Neural crest cell (in vitro differentiated cells): ENCODE measurements at regions not wholly inside any gene's neighbourhood (a gene's known extent, or its start where the extent isn't known, plus 50 kb on each side); places are given as distances from the start of the nearest gene placed in this dataset.
"Not testable (repeated sequence)": the region's sequence is repeated elsewhere in the genome, so short reads cannot be mapped to it uniquely, and the experiment has no call there.

Experiments
- DNase-seq: peaks from one replicate; pipeline ENCODE4 v3.0.0; 2021; ENCODE audit warnings: low read depth, mixed read lengths, low spot score
- H3K27ac Mint-ChIP-seq: one replicate; pipeline ENCODE4 v1.8.0; 2021; ENCODE audit warnings: mild to moderate bottlenecking, mixed read lengths; ENCODE audit not compliant: unreplicated experiment
- H3K27me3 Mint-ChIP-seq: 2 replicates; pipeline ENCODE4 v1.8.0; 2021; ENCODE audit warnings: low read depth, mild to moderate bottlenecking, mixed read lengths
- H3K36me3 Mint-ChIP-seq: 2 replicates; pipeline ENCODE4 v1.8.0; 2021; ENCODE audit warnings: low read depth, mild to moderate bottlenecking, mixed read lengths
- H3K4me1 Mint-ChIP-seq: 2 replicates; pipeline ENCODE4 v1.8.0; 2021; ENCODE audit warnings: mixed read lengths
- H3K4me3 Mint-ChIP-seq: one replicate; pipeline ENCODE4 v1.8.0; 2021; ENCODE audit warnings: mild to moderate bottlenecking, mixed read lengths
- H3K9me3 Mint-ChIP-seq: 2 replicates; pipeline ENCODE4 v1.8.0; 2021; ENCODE audit warnings: mixed read lengths
- TF ChIP-seq, protein P1 (sequence below): fragments of 200-600 bp; sonication (generic); conservative IDR thresholded peaks from 2 replicates; pipeline ENCODE4 v1.5.0; 2021; ENCODE audit warnings: antibody characterized with exemption, mild to moderate bottlenecking

DNA sequence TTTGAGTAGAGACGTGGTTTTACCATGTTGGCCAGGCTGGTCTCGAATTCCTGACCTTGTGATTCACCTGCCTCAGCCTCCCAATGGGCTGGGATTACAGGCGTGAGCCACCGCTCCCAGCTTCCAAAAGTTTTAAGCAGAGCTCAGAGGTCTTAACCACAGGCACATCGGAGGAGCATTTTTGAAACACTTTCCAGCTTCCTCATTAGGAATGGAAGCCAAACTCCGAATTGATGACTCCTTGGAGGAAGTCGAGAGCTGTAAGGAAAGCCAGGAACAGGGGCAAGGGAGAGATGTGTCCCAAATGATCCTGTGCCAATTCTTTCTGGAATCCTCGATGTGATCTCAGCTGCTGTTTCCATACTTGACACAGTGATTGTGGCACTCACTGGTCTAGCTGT, 56.2 kb upstream of the CCZ1B start:
- H3K4me1 Mint-ChIP-seq, DNase-seq, H3K36me3 Mint-ChIP-seq, H3K27ac Mint-ChIP-seq, H3K9me3 Mint-ChIP-seq, H3K4me3 Mint-ChIP-seq: not testable (repeated sequence)
- peaks cover 24% of the 10 kb centered on the region for H3K27me3 Mint-ChIP-seq

DNA sequence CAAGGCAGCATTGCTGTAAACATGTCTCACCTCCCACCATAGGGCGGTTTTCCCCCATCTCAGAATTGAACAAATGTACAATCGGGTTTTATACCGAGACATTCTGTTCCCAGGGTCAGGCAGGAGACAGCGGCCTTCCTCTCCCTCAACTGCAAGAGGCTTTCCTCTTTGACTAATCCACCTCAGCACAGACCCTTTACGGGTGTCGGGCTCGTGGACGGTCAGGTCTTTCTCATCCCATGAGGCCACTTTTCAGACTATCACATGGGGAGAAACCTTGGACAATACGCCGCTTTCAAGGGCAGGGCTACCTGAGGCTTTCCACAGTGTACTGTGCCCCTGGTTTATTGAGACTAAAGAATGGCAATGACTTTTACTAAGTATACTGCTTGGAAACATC, 57.7 kb upstream of the CCZ1B start:
- not testable (repeated sequence) for H3K4me1 Mint-ChIP-seq, H3K4me3 Mint-ChIP-seq, H3K27ac Mint-ChIP-seq, H3K9me3 Mint-ChIP-seq, DNase-seq, H3K36me3 Mint-ChIP-seq
- peaks cover 24% of the 10 kb centered on the region for H3K27me3 Mint-ChIP-seq

DNA sequence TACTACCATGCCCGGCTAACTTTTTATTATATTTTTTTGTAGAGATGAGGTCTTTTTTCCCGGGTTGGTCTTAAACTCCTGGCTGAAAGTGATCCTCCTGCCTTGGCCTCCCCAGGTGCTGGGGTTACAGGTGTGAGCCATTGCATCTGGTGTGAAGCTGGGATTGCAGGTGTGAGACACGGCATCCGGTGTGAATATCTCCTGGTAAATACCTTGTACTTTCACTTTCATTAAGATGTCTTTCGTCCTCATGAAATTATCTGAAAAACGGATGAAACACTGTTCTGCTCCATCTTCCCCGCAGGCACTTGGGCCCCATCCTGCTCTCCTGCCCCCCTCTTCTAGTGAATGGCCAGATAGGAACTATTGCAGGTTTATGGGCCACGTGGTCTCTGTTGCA, 60.1 kb upstream of the CCZ1B start:
- H3K9me3 Mint-ChIP-seq, result peaks cover 4% of the 10 kb centered on the region
- peaks cover 8% of the 10 kb centered on the region for H3K4me1 Mint-ChIP-seq
- H3K27ac Mint-ChIP-seq, result no peak overlapping the region
- H3K36me3 Mint-ChIP-seq, result no peaks in the 10 kb centered on the region
- no peak overlapping the region for H3K4me3 Mint-ChIP-seq
- TF ChIP-seq, protein P1, sequence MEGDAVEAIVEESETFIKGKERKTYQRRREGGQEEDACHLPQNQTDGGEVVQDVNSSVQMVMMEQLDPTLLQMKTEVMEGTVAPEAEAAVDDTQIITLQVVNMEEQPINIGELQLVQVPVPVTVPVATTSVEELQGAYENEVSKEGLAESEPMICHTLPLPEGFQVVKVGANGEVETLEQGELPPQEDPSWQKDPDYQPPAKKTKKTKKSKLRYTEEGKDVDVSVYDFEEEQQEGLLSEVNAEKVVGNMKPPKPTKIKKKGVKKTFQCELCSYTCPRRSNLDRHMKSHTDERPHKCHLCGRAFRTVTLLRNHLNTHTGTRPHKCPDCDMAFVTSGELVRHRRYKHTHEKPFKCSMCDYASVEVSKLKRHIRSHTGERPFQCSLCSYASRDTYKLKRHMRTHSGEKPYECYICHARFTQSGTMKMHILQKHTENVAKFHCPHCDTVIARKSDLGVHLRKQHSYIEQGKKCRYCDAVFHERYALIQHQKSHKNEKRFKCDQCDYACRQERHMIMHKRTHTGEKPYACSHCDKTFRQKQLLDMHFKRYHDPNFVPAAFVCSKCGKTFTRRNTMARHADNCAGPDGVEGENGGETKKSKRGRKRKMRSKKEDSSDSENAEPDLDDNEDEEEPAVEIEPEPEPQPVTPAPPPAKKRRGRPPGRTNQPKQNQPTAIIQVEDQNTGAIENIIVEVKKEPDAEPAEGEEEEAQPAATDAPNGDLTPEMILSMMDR, result no peak
- peaks cover 18% of the 10 kb centered on the region for H3K27me3 Mint-ChIP-seq
- DNase-seq, result no peak

DNA sequence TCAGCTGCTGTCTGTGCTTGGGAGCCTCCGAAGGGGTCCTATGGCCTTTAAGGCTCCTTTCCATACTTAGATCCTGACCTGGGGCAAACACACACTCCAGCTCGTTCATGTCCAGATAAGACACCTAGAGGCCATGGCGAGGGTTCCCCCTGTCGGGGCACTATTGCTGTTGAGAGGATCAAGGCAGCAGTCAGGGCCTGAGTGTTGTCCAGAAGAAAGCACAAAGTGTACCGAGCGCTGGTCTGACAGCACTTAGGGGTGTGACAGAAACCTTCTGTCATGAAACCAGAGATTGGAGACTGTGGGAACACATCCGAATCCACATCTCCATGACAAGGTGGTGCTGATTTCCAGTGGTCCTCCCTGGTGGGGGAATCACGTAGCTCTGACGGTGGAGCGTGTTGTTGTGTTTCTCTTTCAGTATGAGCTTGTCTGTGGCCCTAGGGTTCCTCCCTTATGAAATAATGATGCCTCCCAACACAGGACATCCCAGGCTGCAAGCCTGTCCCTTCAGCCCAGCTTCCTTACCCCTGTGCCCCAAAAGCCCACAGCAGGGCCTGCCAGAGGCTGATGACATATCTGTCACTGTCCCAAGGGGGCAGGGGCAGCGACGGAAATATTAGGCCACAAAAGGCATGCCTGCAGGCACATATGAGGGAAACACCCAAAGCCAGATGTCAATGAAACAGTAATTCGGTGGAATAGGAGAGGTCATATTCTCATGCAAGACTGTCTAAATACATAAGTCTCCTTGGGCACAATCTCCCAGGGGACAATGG, 62.4 kb upstream of the CCZ1B start:
- not testable (repeated sequence) for H3K9me3 Mint-ChIP-seq, H3K4me3 Mint-ChIP-seq, H3K36me3 Mint-ChIP-seq, H3K27ac Mint-ChIP-seq, H3K27me3 Mint-ChIP-seq, H3K4me1 Mint-ChIP-seq, DNase-seq

DNA sequence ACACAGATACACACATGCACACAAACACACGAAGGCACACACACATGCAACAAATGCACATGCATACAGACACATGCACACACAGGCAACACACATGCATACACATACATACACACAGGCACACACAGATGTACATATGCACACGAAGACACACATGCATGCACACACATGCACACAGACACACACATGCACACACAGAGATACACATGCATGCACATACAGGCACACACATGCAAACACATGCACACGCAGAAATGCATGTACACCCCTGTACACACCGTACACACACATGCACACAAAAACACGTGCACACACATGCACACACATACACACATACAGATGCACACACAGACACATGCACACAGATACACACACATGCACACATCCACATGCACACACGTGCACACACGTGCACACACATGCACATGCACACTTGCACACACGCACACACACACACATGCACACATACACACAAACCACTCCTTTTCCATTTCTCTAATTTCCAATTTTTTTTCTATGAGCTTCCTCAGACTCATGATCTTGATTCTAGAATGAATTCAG, 63.3 kb upstream of the CCZ1B start:
- no peaks in the 10 kb centered on the region for H3K36me3 Mint-ChIP-seq
- H3K27ac Mint-ChIP-seq, result no peak overlapping the region
- H3K4me1 Mint-ChIP-seq, result peaks cover 4% of the 10 kb centered on the region
- H3K27me3 Mint-ChIP-seq, result peaks cover 2% of the 10 kb centered on the region
- no peak for DNase-seq
- TF ChIP-seq, protein P1, result no peak
- peaks cover 4% of the 10 kb centered on the region for H3K9me3 Mint-ChIP-seq
- no peak overlapping the region for H3K4me3 Mint-ChIP-seq

DNA sequence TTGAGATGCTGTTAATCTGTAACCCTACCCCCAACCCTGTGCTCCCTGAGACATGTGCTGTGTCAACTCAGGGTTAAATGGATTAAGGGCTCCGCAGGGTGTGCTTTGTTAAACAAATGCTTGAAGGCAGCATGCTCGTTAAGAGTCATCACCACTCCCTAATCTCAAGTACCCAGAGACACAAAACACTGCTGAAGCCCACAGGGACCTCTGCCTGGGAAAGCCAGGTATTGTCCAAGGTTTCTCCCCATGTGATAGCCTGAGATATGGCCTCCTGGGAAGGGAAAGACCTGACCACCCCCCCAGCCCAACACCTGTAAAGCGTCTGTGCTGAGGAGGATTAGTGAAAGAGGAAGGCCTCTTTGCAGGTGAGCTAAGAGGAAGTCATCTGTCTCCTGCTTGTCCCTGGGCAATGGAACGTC, 76.0 kb upstream of the CCZ1B start:
- H3K9me3 Mint-ChIP-seq, H3K27ac Mint-ChIP-seq, H3K27me3 Mint-ChIP-seq, DNase-seq, H3K36me3 Mint-ChIP-seq, H3K4me3 Mint-ChIP-seq, H3K4me1 Mint-ChIP-seq: not testable (repeated sequence)

DNA sequence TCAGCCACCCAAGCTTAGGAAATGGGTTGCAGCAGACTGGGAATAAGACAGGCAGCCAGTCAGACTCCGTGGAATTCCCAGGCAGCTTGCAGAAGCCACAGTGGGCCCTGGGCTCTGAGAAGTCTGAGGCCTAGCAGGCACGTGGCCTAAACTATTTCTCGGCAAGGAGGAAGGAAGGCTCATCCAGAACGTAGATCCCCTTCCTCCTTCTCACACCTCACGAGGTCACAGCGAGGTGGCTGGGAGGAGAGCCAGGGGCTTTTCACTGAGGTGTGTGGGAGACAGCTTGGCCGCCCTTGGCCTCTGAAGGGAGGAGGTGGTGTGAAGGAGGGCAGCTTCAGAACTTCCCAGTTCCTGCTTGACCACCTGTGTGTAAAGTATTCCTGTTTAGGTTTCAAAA, 77.2 kb upstream of the CCZ1B start:
- H3K36me3 Mint-ChIP-seq, H3K4me3 Mint-ChIP-seq, H3K27me3 Mint-ChIP-seq, H3K27ac Mint-ChIP-seq, DNase-seq, H3K9me3 Mint-ChIP-seq, H3K4me1 Mint-ChIP-seq: not testable (repeated sequence)

DNA sequence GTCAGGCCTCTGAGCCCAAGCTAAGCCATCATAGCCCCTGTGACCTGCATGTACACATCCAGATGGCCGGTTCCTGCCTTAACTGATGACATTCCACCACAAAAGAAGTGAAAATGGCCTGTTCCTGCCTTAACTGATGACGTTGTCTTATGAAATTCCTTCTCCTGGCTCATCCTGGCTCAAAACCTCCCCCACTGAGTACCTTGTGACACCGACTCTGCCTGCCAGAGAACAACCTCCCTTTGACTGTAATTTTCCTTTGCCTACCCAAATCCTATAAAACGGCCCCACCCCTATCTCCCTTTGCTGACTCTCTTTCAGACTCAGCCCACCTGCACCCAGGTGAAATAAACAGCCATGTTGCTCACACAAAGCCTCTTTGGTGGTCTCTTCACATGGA, 77.7 kb upstream of the CCZ1B start:
- not testable (repeated sequence) for H3K27ac Mint-ChIP-seq, H3K36me3 Mint-ChIP-seq, H3K4me1 Mint-ChIP-seq, H3K27me3 Mint-ChIP-seq, DNase-seq, H3K9me3 Mint-ChIP-seq, H3K4me3 Mint-ChIP-seq
